Neuronal stem cell (in vitro differentiated cells): ENCODE measurements at regions not wholly inside any gene's neighbourhood (a gene's known extent, or its start where the extent isn't known, plus 50 kb on each side); places are given as distances from the start of the nearest gene placed in this dataset.

ENCODE experiments used
- DNase-seq: peaks from one replicate; pipeline ENCODE4 v3.0.0-alpha.2; 2013; ENCODE audit warnings: low spot score
- H2AFZ ChIP-seq: one replicate; pipeline ENCODE4 v1.6.1; 2013; ENCODE audit warnings: mild to moderate bottlenecking, low read length, inconsistent platforms
- H2AK5ac ChIP-seq: 2 replicates; pipeline ENCODE4 v1.6.1; 2013; ENCODE audit warnings: low read depth, mild to moderate bottlenecking, inconsistent platforms, low read length, moderate library complexity, mixed read lengths
- H2BK120ac ChIP-seq: 2 replicates; pipeline ENCODE4 v1.6.1; 2013; ENCODE audit warnings: low read depth, mild to moderate bottlenecking, inconsistent platforms, low read length, moderate library complexity, mixed read lengths
- H2BK12ac ChIP-seq: one replicate; pipeline ENCODE4 v1.6.1; 2013; ENCODE audit warnings: low read length, inconsistent platforms
- H2BK15ac ChIP-seq: 2 replicates; pipeline ENCODE4 v1.6.1; 2013; ENCODE audit warnings: mild to moderate bottlenecking, low read length, inconsistent platforms, mixed read lengths
- H2BK5ac ChIP-seq: one replicate; pipeline ENCODE4 v1.6.1; 2013; ENCODE audit warnings: inconsistent platforms, mild to moderate bottlenecking, low read length, moderate library complexity
- H3K14ac ChIP-seq: one replicate; pipeline ENCODE4 v1.6.1; 2013; ENCODE audit warnings: low read length, inconsistent platforms
- H3K18ac ChIP-seq: 2 replicates; pipeline ENCODE4 v1.6.1; 2013; ENCODE audit warnings: low read length, inconsistent platforms
- H3K23ac ChIP-seq: 2 replicates; pipeline ENCODE4 v1.6.1; 2013; ENCODE audit warnings: low read depth, mild to moderate bottlenecking, mixed read lengths, low read length, inconsistent platforms; ENCODE audit not compliant: poor library complexity
- H3K27ac ChIP-seq: replicated peaks from 3 replicates; pipeline ENCODE4 v1.5.1; 2013; ENCODE audit warnings: low read length, inconsistent platforms
- H3K27me3 ChIP-seq, 3 experiments: 2 replicates each; pipeline ENCODE4 v1.6.1; 2013; ENCODE audit warnings: low read length in 3 of 3, mild to moderate bottlenecking in 2 of 3, inconsistent platforms in 1 of 3, low read depth in 1 of 3, mixed read lengths in 1 of 3, moderate library complexity in 1 of 3; ENCODE audit not compliant: control insufficient read depth in 3 of 3, insufficient read depth in 3 of 3
- H3K36me3 ChIP-seq, 2 donors: replicated peaks in 1 of 2; 2 replicates each; pipeline ENCODE4 v1.6.1; 2013; ENCODE audit warnings: low read length in 2 of 2; ENCODE audit not compliant: control insufficient read depth in 2 of 2, insufficient read depth in 2 of 2
- H3K4ac ChIP-seq: 2 replicates; pipeline ENCODE4 v1.6.1; 2013; ENCODE audit warnings: inconsistent platforms, mild to moderate bottlenecking, low read length, moderate library complexity
- H3K4me1 ChIP-seq, 2 donors: 1 replicate in 1 of 2; 2 replicates in 1 of 2; pipeline ENCODE4 v1.6.1; 2013; ENCODE audit warnings: low read length in 2 of 2, low read depth in 1 of 2; ENCODE audit not compliant: control insufficient read depth in 2 of 2, insufficient read depth in 1 of 2
- H3K4me2 ChIP-seq: one replicate; pipeline ENCODE4 v1.6.1; 2013; ENCODE audit warnings: mild to moderate bottlenecking, low read length, inconsistent platforms; ENCODE audit not compliant: insufficient read depth, poor library complexity, severe bottlenecking
- H3K4me3 ChIP-seq, 2 donors: 2 replicates each; pipeline ENCODE4 v1.5.1; 2013; ENCODE audit warnings: low read length in 2 of 2, mild to moderate bottlenecking in 2 of 2, inconsistent platforms in 1 of 2, moderate library complexity in 1 of 2
- H3K79me1 ChIP-seq: one replicate; pipeline ENCODE4 v1.6.1; 2013; ENCODE audit warnings: low read depth, mild to moderate bottlenecking, inconsistent platforms, low read length, moderate library complexity
- H3K9ac ChIP-seq: one replicate; pipeline ENCODE4 v1.6.1; 2013; ENCODE audit warnings: mild to moderate bottlenecking, low read depth, low read length, inconsistent platforms; ENCODE audit not compliant: poor library complexity
- H3K9me3 ChIP-seq, 2 donors: replicated peaks in 1 of 2; 2 replicates each; pipeline versions ENCODE3 to v1.6.1; 2013; ENCODE audit warnings: low read length in 2 of 2, mild to moderate bottlenecking in 2 of 2, inconsistent platforms in 1 of 2, low read depth in 1 of 2, mixed read lengths in 1 of 2, moderate library complexity in 1 of 2; ENCODE audit not compliant: control insufficient read depth in 2 of 2, insufficient read depth in 1 of 2
- H4K8ac ChIP-seq: one replicate; pipeline ENCODE4 v1.6.1; 2013; ENCODE audit warnings: low read depth, mild to moderate bottlenecking, inconsistent platforms, low read length, moderate library complexity
- H4K91ac ChIP-seq: one replicate; pipeline ENCODE4 v1.6.1; 2013; ENCODE audit warnings: low read length, low read depth, mild to moderate bottlenecking, inconsistent platforms; ENCODE audit not compliant: poor library complexity
- WGBS, 2 donors: extraction: QIAGEN DNeasy Blood & Tissue Kit; methylation state at CpG; one replicate each; pipeline ENCODE4 v1.1.7; 2013; ENCODE audit warnings: missing lambda C conversion rate in 2 of 2, mixed read lengths in 1 of 2; ENCODE audit not compliant: insufficient read length in 2 of 2, insufficient replicate concordance in 1 of 2; ENCODE audit errors: extremely low coverage in 2 of 2; 5-methylcytosine and 5-hydroxymethylcytosine counted together

DNA sequence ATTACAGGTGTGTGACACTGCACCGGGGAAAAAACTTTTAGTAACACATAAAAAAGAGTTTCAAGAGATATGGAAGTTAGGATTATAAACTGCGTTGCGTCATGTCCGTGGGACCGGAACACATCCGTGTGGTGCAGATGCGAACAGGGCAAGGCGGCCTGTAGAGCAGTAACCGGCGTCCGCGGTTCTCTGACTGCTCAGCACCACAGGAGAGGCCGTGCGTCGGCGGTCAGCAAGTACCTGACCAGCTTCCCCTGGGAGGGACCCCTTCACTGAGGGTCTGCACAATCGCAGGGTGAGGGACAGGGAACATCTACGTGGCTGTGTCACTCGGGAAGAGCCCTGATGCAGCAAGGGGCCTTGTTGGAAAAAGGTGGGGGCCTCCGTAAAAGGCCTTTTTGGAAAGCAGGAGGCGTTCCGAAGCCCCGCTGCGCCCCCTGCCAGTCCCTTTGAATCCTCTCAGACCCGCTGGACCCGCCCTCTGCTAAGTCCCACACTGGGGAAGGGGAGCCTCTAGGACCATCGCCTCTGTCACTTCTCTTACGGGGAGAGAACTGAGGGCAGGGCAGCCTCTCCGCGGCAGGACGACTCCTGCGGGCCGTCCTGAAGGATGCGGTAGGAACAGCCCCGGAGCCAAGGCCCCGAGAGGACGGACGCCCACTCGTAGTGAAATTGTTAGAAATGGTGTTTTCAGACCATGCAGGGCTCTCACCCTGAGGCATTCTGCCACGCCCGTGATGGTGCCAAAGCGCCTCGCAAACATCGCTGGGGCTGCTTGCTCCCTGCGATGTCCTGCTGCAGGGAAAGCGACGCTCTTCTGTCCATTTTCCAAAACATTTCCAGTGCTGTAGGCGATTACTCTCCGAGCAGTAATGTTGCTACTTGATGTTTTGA, 771.6 kb upstream of the COBL start:
- peak overlapping the region; percentile 96 for H3K18ac ChIP-seq
- H2AFZ ChIP-seq: peak overlapping the region; percentile 8
- H3K79me1 ChIP-seq: no peaks in the 10 kb centered on the region
- H3K9me3 ChIP-seq: no peaks in the 10 kb centered on the region
- H3K27ac ChIP-seq: peak overlapping the region; percentile 74
- H2BK120ac ChIP-seq: no peak overlapping the region
- H2BK5ac ChIP-seq: no peak overlapping the region
- H3K14ac ChIP-seq: no peak overlapping the region
- WGBS, 2 donors: no CpG with 5 or more reads among the region's 49 CpGs
- H3K23ac ChIP-seq: no peak overlapping the region
- peak overlapping the region; percentile 78 for H3K4me2 ChIP-seq
- peak overlapping the region; percentile 66 for H3K9ac ChIP-seq
- H3K4me1 ChIP-seq: peaks cover 6% of the 10 kb centered on the region in 2 donors
- H3K36me3 ChIP-seq: no peaks in the 10 kb centered on the region
- peak overlapping the region; percentile 86 for H4K8ac ChIP-seq
- H3K27me3 ChIP-seq: no peaks in the 10 kb centered on the region
- H3K4ac ChIP-seq: no peak overlapping the region
- H2BK15ac ChIP-seq: no peak overlapping the region
- peak overlapping the region; percentile 75 for H2BK12ac ChIP-seq
- no peak overlapping the region for H2AK5ac ChIP-seq
- H4K91ac ChIP-seq: no peak overlapping the region
- H3K4me3 ChIP-seq: peak overlapping the region in 1 of 2 donors; percentile 72
- peak; percentile 66 for DNase-seq

DNA sequence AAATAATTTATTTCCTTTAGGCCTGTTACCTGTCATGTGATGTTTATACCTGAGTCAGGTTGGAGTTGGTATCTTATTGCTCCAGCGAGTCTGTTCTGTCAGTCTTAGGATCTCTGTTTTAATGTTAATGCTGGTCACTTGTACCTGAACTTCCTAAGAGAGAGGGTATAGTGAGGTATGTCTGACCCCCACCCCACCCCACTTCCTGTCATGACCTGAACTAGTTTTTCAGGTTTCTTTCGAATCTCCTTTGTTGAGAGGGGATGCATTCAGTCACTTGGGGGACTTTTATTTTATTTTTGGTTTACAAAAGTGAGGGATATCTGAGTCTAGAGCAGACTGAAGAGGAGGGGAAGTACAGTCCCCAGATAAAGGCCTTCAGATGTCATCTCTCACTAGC, 769.0 kb upstream of the COBL start:
- Histone ChIP-seq H3K27me3 (no peaks in the 10 kb centered on the region), H3K79me1 (no peaks in the 10 kb centered on the region), H2AK5ac (no peak overlapping the region), H2BK15ac (no peak overlapping the region), H4K8ac (no peak overlapping the region), H3K4me1 (peaks cover 0 to 4% of the 10 kb centered on the region in 2 donors), H3K4ac (no peak overlapping the region), H2BK5ac (no peak overlapping the region), H3K18ac (no peak overlapping the region), H3K36me3 (no peaks in the 10 kb centered on the region), H3K9ac (no peak overlapping the region), H2AFZ (no peak overlapping the region), H3K4me3 (no peak overlapping the region), H2BK12ac (no peak overlapping the region), H3K9me3 (no peaks in the 10 kb centered on the region), H2BK120ac (no peak overlapping the region), H3K27ac (no peak overlapping the region), H3K23ac (no peak overlapping the region), H4K91ac (no peak overlapping the region), H3K14ac (no peak overlapping the region), H3K4me2 (no peak overlapping the region)
- no CpG with 5 or more reads among the region's 2 CpGs for WGBS, 2 donors
- no peak for DNase-seq

DNA sequence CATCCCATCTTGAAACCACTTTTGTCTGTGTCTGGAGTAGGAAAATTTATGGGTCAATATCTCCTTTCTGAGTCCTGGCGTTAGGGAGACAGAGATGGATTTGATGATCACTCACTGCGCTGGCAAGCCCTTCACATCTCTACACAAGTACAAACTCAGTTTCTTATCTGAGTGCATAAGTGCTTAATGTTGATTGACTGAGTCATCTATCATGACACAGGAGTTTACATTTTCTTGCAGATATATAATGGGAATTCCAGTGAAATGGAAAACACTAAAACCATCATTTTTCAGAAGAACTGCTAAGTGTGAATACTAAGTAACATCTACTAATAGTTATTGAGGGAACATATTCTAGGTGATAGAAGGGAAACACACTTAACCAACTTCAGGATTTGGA, 763.9 kb upstream of the COBL start:
- Histone ChIP-seq H3K18ac (no peak overlapping the region), H2AFZ (no peak overlapping the region), H3K4me2 (no peak overlapping the region), H3K14ac (no peak overlapping the region), H4K91ac (no peak overlapping the region), H3K4ac (no peak overlapping the region), H3K4me1 (no peaks in the 10 kb centered on the region), H3K36me3 (no peaks in the 10 kb centered on the region), H3K9ac (no peak overlapping the region), H2BK120ac (no peak overlapping the region), H3K27ac (no peak overlapping the region), H3K27me3 (no peaks in the 10 kb centered on the region), H3K23ac (no peak overlapping the region), H2AK5ac (no peak overlapping the region), H2BK5ac (no peak overlapping the region), H2BK15ac (no peak overlapping the region), H4K8ac (no peak overlapping the region), H3K4me3 (no peak overlapping the region), H3K9me3 (no peaks in the 10 kb centered on the region), H2BK12ac (no peak overlapping the region), H3K79me1 (no peaks in the 10 kb centered on the region)
- WGBS, 2 donors: no CpG with 5 or more reads among the region's 2 CpGs
- no peak for DNase-seq

DNA sequence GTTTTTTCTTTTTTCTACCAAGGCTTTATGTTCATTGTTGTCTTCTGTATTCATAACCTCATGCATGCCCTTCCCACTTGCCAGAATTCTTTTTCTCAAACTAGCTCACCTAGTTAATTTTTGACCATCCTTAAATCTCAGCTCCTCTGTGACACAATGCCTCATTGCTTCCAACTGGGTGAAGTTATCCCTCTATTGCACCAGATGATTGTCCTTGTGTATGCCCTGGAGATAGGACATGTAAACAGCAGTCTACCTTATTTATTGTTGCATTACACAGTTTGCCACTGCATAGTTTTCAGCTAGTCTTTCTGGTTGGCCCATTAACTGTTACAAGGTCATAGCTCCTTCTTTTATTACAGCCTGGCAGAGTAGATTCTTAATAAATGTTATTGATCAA, 763.1 kb upstream of the COBL start:
- H4K91ac ChIP-seq: no peak overlapping the region
- H3K18ac ChIP-seq: no peak overlapping the region
- no peak overlapping the region for H3K4ac ChIP-seq
- no peak overlapping the region for H2BK5ac ChIP-seq
- H3K27ac ChIP-seq: no peak overlapping the region
- no peak overlapping the region for H2AFZ ChIP-seq
- no peak overlapping the region for H2BK15ac ChIP-seq
- peaks cover under 1 to 1% of the 10 kb centered on the region in 2 donors for H3K4me1 ChIP-seq
- H3K9me3 ChIP-seq: no peaks in the 10 kb centered on the region
- DNase-seq: no peak
- no peak overlapping the region for H3K4me2 ChIP-seq
- H2AK5ac ChIP-seq: no peak overlapping the region
- no peaks in the 10 kb centered on the region for H3K36me3 ChIP-seq
- no peak overlapping the region for H4K8ac ChIP-seq
- no peak overlapping the region for H2BK12ac ChIP-seq
- no peak overlapping the region for H2BK120ac ChIP-seq
- H3K4me3 ChIP-seq: no peak overlapping the region
- no peak overlapping the region for H3K23ac ChIP-seq
- H3K79me1 ChIP-seq: no peaks in the 10 kb centered on the region
- H3K14ac ChIP-seq: no peak overlapping the region
- H3K27me3 ChIP-seq: no peaks in the 10 kb centered on the region
- H3K9ac ChIP-seq: no peak overlapping the region
